ENCODE measurements at regions not wholly inside any gene's neighbourhood (a gene's known extent, or its start where the extent isn't known, plus 50 kb on each side); places are given as distances from the start of the nearest gene placed in this dataset.

GRCh38 chr13:40356011-40356410 lies 310.4 kb downstream of the FOXO1 start:
- no peak for TF ChIP-seq POLR2AphosphoS5 (IDR thresholded peaks at IDR 0.05; ENCODE audit: low read depth)
- TF ChIP-seq EZH2 (IDR thresholded peaks at IDR 0.05; ENCODE audit: low read depth, unreplicated experiment) = no peak
- TF ChIP-seq CTCF (conservative IDR thresholded peaks at IDR 0.05; ENCODE audit: low read depth in 2 of 2) = no peak
- no peak for TF ChIP-seq ZNF462 (CRISPR knock-in tag; IDR thresholded peaks at IDR 0.05)
- TF ChIP-seq, protein P1, sequence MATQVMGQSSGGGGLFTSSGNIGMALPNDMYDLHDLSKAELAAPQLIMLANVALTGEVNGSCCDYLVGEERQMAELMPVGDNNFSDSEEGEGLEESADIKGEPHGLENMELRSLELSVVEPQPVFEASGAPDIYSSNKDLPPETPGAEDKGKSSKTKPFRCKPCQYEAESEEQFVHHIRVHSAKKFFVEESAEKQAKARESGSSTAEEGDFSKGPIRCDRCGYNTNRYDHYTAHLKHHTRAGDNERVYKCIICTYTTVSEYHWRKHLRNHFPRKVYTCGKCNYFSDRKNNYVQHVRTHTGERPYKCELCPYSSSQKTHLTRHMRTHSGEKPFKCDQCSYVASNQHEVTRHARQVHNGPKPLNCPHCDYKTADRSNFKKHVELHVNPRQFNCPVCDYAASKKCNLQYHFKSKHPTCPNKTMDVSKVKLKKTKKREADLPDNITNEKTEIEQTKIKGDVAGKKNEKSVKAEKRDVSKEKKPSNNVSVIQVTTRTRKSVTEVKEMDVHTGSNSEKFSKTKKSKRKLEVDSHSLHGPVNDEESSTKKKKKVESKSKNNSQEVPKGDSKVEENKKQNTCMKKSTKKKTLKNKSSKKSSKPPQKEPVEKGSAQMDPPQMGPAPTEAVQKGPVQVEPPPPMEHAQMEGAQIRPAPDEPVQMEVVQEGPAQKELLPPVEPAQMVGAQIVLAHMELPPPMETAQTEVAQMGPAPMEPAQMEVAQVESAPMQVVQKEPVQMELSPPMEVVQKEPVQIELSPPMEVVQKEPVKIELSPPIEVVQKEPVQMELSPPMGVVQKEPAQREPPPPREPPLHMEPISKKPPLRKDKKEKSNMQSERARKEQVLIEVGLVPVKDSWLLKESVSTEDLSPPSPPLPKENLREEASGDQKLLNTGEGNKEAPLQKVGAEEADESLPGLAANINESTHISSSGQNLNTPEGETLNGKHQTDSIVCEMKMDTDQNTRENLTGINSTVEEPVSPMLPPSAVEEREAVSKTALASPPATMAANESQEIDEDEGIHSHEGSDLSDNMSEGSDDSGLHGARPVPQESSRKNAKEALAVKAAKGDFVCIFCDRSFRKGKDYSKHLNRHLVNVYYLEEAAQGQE (IDR thresholded peaks at IDR 0.05; ENCODE audit: unreplicated experiment) = no peak
- no peak for TF ChIP-seq ZNF331 (CRISPR knock-in tag; IDR thresholded peaks at IDR 0.05; ENCODE audit: low read depth)
- no peak for TF ChIP-seq STAT1 (IDR thresholded peaks at IDR 0.05; ENCODE audit: unreplicated experiment)
- TF ChIP-seq CREB1 (CRISPR knock-in tag; IDR thresholded peaks at IDR 0.05; ENCODE audit: low read depth) = no peak
- TF ChIP-seq EZH2phosphoT487 (IDR thresholded peaks at IDR 0.05; ENCODE audit: unreplicated experiment) = no peak
- TF ChIP-seq NANOG (IDR thresholded peaks at IDR 0.05; ENCODE audit: borderline replicate concordance) = no peak
- no peak for TF ChIP-seq JUNB (IDR thresholded peaks at IDR 0.05; ENCODE audit: unreplicated experiment)

Measured in GM23338 (cell line).